ENCODE measurements at regions not wholly inside any gene's neighbourhood (a gene's known extent, or its start where the extent isn't known, plus 50 kb on each side); places are given as distances from the start of the nearest gene placed in this dataset.

GRCh38 chr6:37103169-37104039 is 66.5 kb upstream of the PIM1 start:
- Histone ChIP-seq H3K27ac (peak overlapping the region; percentile 67 to 91 (median 82)), H3K4me1 (peaks cover 59 to 71% (median 63%) of the 10 kb centered on the region in 10 experiments)

DNA sequence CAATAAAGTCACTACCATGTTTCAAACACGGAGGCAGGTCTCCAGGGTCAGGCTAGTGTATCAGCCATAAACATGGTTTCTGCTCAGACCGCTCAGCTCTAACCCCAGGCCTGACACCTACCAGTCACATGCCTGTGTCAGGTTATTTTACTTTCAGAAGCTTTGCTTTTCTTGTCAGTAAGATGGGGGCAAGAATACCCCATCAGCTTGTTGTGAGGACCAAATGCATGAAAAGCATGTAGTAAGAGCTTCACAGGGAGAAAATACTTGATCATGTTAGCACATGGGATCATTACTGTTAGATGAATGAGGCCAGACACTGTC is 65.2 kb upstream of the PIM1 start:
- peaks cover 58 to 68% (median 62%) of the 10 kb centered on the region in 10 experiments for H3K4me1 ChIP-seq
- no peak overlapping the region for H3K4me3 ChIP-seq
- no peaks in the 10 kb centered on the region for H3K36me3 ChIP-seq
- H3K4me2 ChIP-seq, result peak overlapping the region; percentile 91 to 99 (median 96); a peak in 21 of 22 replicates
- H3K27me3 ChIP-seq, result no peaks in the 10 kb centered on the region
- TF ChIP-seq Cebpa-rat (IDR thresholded peaks at IDR 0.05), result no peak
- H4K20me1 ChIP-seq, result no peaks in the 10 kb centered on the region
- H3K9ac ChIP-seq, result peak overlapping the region in 2 of 11 experiments; percentile 2 to 8; a peak in 1 of 22 replicates
- no peaks in the 10 kb centered on the region for H3K9me3 ChIP-seq (replicated peaks in 1 of 11)
- H3K27ac ChIP-seq, result peak overlapping the region in 9 of 11 experiments; percentile 13 to 91 (median 80); a peak in 12 of 22 replicates

More at GRCh38 chr6:37103169-37104039, 66.5 kb upstream of the PIM1 start:
- Histone ChIP-seq H4K20me1 (no peaks in the 10 kb centered on the region), H3K9me3 (replicated peaks in 1 of 11) (no peaks in the 10 kb centered on the region), H3K9ac (peak overlapping the region; percentile 59 to 79 (median 75)), H3K36me3 (no peaks in the 10 kb centered on the region), H3K4me2 (peak overlapping the region; percentile 91 to 99 (median 96)), H3K27me3 (no peaks in the 10 kb centered on the region), H3K4me3 (peak overlapping the region; percentile 38 to 65 (median 52))
- TF ChIP-seq Cebpa-rat (IDR thresholded peaks at IDR 0.05), result no peak

DNA sequence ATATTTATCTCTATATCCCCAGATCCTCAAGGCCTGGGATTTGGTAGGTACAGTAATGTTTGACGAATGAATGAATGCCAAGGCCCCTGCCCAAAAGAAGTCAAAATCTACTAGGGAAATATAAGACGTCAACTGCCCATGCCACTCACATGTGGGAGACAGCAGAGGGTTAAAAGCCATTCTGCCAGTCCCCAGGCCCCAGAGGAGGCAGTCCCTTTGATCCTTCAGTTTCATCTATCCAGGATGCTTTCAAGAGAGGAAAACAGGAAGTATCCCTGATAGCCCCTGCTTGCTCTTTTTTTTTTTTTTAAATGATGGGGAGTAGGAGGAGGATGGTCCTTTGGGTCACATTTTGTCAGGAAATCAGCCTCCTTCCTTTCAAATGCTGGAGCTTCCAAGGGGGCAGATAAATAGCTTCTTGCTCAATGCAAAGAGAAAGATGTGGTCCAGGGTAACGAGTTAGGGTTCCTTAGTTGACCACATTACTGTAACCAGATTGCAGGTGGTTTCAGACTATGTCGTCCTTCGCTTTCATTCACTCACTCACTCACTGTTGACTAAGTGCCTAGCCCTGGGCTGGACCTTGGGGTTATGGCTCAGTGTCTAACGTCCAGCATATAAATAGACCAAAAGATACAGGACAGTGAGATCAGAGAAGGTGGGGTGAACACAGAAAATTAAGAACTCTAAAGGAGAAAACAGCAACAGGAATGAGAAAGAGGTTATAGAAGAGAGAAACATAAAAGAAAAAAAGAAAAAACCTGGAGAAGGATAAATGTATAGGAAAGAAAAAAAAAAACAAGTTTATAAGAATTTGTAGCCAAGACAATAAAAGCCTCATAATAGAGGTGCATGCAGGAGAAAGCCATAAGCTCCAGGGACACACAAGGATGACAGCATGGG is 64.6 kb upstream of the PIM1 start:
- H3K4me2 ChIP-seq, result peak overlapping the region; percentile 91 to 99 (median 96); a peak in 20 of 22 replicates
- no peaks in the 10 kb centered on the region for H3K9me3 ChIP-seq (replicated peaks in 1 of 11)
- H3K9ac ChIP-seq, result peak overlapping the region in 2 of 11 experiments; percentile 2 to 8; a peak in 1 of 22 replicates
- no peaks in the 10 kb centered on the region for H3K27me3 ChIP-seq
- peaks cover 52 to 61% (median 57%) of the 10 kb centered on the region in 10 experiments for H3K4me1 ChIP-seq
- peak in 1 of 11 experiments; percentile 39; a peak in 2 of 22 replicates for TF ChIP-seq Cebpa-rat (IDR thresholded peaks at IDR 0.05)
- H3K36me3 ChIP-seq, result no peaks in the 10 kb centered on the region
- H3K27ac ChIP-seq, result peak overlapping the region in 9 of 11 experiments; percentile 13 to 91 (median 80); a peak in 12 of 22 replicates
- H4K20me1 ChIP-seq, result no peaks in the 10 kb centered on the region
- H3K4me3 ChIP-seq, result no peak overlapping the region

DNA sequence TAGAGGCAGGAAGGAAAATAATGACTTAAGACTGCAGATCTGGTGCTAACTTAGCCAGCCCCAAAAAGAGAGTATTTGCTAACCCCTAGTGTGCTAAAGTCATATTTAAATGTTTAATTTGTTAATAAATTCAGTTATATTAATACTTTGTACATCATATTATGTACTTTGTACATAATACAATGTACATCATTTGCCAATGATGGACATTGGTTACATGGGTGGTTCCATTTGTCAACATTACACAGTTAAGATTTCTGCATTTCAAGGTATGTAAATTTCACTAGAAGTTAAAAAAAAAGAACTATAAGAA is 63.9 kb upstream of the PIM1 start:
- Histone ChIP-seq H3K27me3 (no peaks in the 10 kb centered on the region), H3K4me1 (peaks cover 46 to 55% (median 51%) of the 10 kb centered on the region in 10 experiments), H4K20me1 (no peaks in the 10 kb centered on the region), H3K9ac (no peak overlapping the region), H3K9me3 (replicated peaks in 1 of 11) (no peaks in the 10 kb centered on the region), H3K4me3 (no peak overlapping the region), H3K36me3 (no peaks in the 10 kb centered on the region), H3K27ac (peak overlapping the region in 2 of 11 experiments; percentile 72 to 80; a peak in 2 of 22 replicates), H3K4me2 (peak overlapping the region in 10 of 11 experiments; percentile 91 to 99 (median 95); a peak in 13 of 22 replicates)
- TF ChIP-seq Cebpa-rat (IDR thresholded peaks at IDR 0.05), result no peak

- H3K9me3 ChIP-seq (replicated peaks in 1 of 11), result no peaks in the 10 kb centered on the region
- H3K27ac ChIP-seq, result no peak overlapping the region
- H3K4me1 ChIP-seq, result peaks cover 41 to 50% (median 46%) of the 10 kb centered on the region in 10 experiments
- no peaks in the 10 kb centered on the region for H4K20me1 ChIP-seq
- no peak for TF ChIP-seq Cebpa-rat (IDR thresholded peaks at IDR 0.05)
- no peaks in the 10 kb centered on the region for H3K36me3 ChIP-seq
- no peaks in the 10 kb centered on the region for H3K27me3 ChIP-seq
- 0 out of 22 replicates have a peak overlapping the region, but pooled peaks of 1 of the 11 experiments have one; percentile 99 for H3K4me2 ChIP-seq
- no peak overlapping the region for H3K9ac ChIP-seq
- no peak overlapping the region for H3K4me3 ChIP-seq
Observed at GRCh38 chr6:37106554-37106953, 63.4 kb upstream of the PIM1 start.

- H3K9me3 ChIP-seq (replicated peaks in 1 of 11), result no peaks in the 10 kb centered on the region
- no peak overlapping the region for H3K4me3 ChIP-seq
- H4K20me1 ChIP-seq, result no peaks in the 10 kb centered on the region
- no peaks in the 10 kb centered on the region for H3K36me3 ChIP-seq
- H3K4me2 ChIP-seq, result 0 out of 22 replicates have a peak overlapping the region, but pooled peaks of 2 of the 11 experiments have one; percentile 3 to 13
- TF ChIP-seq Cebpa-rat (IDR thresholded peaks at IDR 0.05), result no peak
- H3K4me1 ChIP-seq, result peaks cover 36 to 45% (median 41%) of the 10 kb centered on the region in 10 experiments
- no peak overlapping the region for H3K9ac ChIP-seq
- H3K27me3 ChIP-seq, result no peaks in the 10 kb centered on the region
- H3K27ac ChIP-seq, result no peak overlapping the region
Observed at GRCh38 chr6:37106982-37107491, 62.9 kb upstream of the PIM1 start.

DNA sequence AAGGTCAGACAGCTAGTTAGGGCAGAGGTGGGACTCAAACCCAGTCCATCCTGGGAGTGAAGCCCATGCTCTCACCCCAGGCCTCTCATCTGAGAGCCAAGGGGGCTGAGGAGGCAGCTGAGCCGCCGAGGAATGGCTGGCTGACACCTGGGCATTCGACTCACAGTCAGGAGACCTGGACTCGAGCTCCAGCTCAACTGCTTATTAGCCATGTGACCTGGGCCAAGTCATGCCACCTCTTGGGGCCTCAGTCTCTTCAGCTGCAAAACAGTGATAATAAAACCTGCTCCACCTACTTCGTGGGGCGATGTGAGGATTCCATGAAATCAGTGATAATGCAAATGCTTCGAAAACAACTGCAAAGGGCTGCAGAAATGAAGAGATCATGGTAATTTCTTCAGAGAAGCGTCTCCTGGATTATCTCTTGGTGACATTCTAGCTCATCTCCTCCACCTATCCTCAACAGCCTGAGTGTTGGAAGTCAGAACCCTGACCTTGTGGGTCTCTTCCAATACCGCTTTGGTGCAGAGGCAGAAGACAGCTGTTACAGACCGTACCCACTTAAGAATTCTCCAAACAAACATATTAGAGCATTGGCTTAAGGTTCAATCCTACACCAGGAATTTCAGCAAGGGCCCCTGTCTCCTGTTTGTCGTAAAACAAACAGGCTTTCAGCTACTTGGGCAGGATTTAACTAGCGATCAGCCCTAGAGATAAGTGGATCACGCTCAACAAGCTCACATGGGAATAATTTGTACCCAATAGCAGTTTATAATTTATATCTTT is 60.0 kb upstream of the PIM1 start:
- no peak overlapping the region for H3K9ac ChIP-seq
- H3K27ac ChIP-seq, result no peak overlapping the region
- H3K4me1 ChIP-seq, result peaks cover 8 to 16% (median 13%) of the 10 kb centered on the region in 10 experiments
- H4K20me1 ChIP-seq, result no peaks in the 10 kb centered on the region
- no peak overlapping the region for H3K4me3 ChIP-seq
- H3K9me3 ChIP-seq (replicated peaks in 1 of 11), result no peaks in the 10 kb centered on the region
- no peaks in the 10 kb centered on the region for H3K27me3 ChIP-seq
- no peaks in the 10 kb centered on the region for H3K36me3 ChIP-seq
- TF ChIP-seq Cebpa-rat (IDR thresholded peaks at IDR 0.05), result no peak
- H3K4me2 ChIP-seq, result no peak overlapping the region

All from BLaER1 treated with 17β-estradiol and CSF1 and Interleukin-3, amounts not matched to agents 10 nM and 100 nM (cell line).